ENCODE measurements at regions not wholly inside any gene's neighbourhood (a gene's known extent, or its start where the extent isn't known, plus 50 kb on each side); places are given as distances from the start of the nearest gene placed in this dataset.

GRCh38 chr20:57904314-57905105 lies 194.7 kb upstream of the PMEPA1 start:
- no peak for TF ChIP-seq TAF1 (IDR thresholded peaks at IDR 0.05; ENCODE audit: borderline replicate concordance, insufficient read depth, low read length)
- TF ChIP-seq POLR2AphosphoS5 (IDR thresholded peaks at IDR 0.05; ENCODE audit: low read depth, low read length): no peak
- no peak for TF ChIP-seq REST (IDR thresholded peaks at IDR 0.05; ENCODE audit: insufficient read depth in 1 of 2, low read depth in 2 of 2, low read length in 2 of 2)
